Mucosa of descending colon (tissue), 3 donors: ENCODE measurements at regions not wholly inside any gene's neighbourhood (a gene's known extent, or its start where the extent isn't known, plus 50 kb on each side); places are given as distances from the start of the nearest gene placed in this dataset.
"Not testable (repeated sequence)": the region's sequence is repeated elsewhere in the genome, so short reads cannot be mapped to it uniquely, and the experiment has no call there.

Experiments used
- ATAC-seq: fragments of 200-7000 bp; cut with Tn5 transposase; one replicate; pipeline ENCODE4 v1.9.1; 2020; ENCODE audit warnings: mild to moderate bottlenecking, moderate library complexity
- DNase-seq, 3 donors: peaks; one replicate each; pipeline ENCODE4 v3.0.0-alpha.2; 2020
- H3K36me3 ChIP-seq: fragments of 200-600 bp; one replicate; pipeline ENCODE4 v1.8.0; 2021; ENCODE audit warnings: low read depth, mild to moderate bottlenecking
- H3K4me1 ChIP-seq: fragments of 200-600 bp; one replicate; pipeline ENCODE4 v1.8.0; 2021; ENCODE audit warnings: low read depth, mild to moderate bottlenecking
- H3K4me3 ChIP-seq: fragments of 200-600 bp; one replicate; pipeline ENCODE4 v1.8.0; 2021; ENCODE audit warnings: mild to moderate bottlenecking
- H3K9me3 ChIP-seq: fragments of 200-600 bp; one replicate; pipeline ENCODE4 v1.8.0; 2021; ENCODE audit warnings: mild to moderate bottlenecking
- CTCF ChIP-seq: fragments of 200-600 bp; IDR thresholded peaks from one replicate; pipeline ENCODE4 v1.8.0; 2022; ENCODE audit warnings: antibody characterized with exemption, mild to moderate bottlenecking
- intact Hi-C, 2 donors: fragments of 100-400 bp; cut with DNase I in 1 of 2; cut with micrococcal nuclease in 1 of 2; formaldehyde crosslinking; loops; one replicate each; pipeline versions ENCODE4 v1.11.0 to v1.11.1; 2022; cut with DNase I, micrococcal nuclease
- donor health status: DM: no; HTN: no; CAD: no; lungs with moderate emphysema.
- donor health status: DM: no; HTN: no; CAD: no.
- donor health status: DM: no; HTN: yes; CAD: no.

- H3K36me3 ChIP-seq = no peaks in the 10 kb centered on the region
- no peaks in the 10 kb centered on the region for H3K4me1 ChIP-seq
- no peak for ATAC-seq
- no peak for DNase-seq
- H3K9me3 ChIP-seq = no peaks in the 10 kb centered on the region
- intact Hi-C loops = no loop called here
- H3K4me3 ChIP-seq = no peak overlapping the region
- TF ChIP-seq CTCF = no peak
These were observed 638.0 kb upstream of the RBFOX1 start for GRCh38 chr16:6694636-6695035.

GRCh38 chr16:6693418-6693817 lies 639.2 kb upstream of the RBFOX1 start:
- H3K9me3 ChIP-seq, ATAC-seq, DNase-seq, H3K4me3 ChIP-seq, H3K36me3 ChIP-seq, intact Hi-C loops, H3K4me1 ChIP-seq: not testable (repeated sequence)

- Histone ChIP-seq H3K36me3 (no peaks in the 10 kb centered on the region), H3K4me1 (no peaks in the 10 kb centered on the region), H3K4me3 (no peak overlapping the region), H3K9me3 (no peaks in the 10 kb centered on the region)
- intact Hi-C loops = no loop called here
- TF ChIP-seq CTCF = no peak
- DNase-seq (no peak), ATAC-seq (no peak)
These were observed 639.8 kb upstream of the RBFOX1 start for GRCh38 chr16:6692874-6693273.

GRCh38 chr16:6690741-6691140 lies 641.9 kb upstream of the RBFOX1 start:
- DNase-seq (no peak), ATAC-seq (no peak)
- intact Hi-C loops = no loop called here
- no peaks in the 10 kb centered on the region for H3K36me3 ChIP-seq
- TF ChIP-seq CTCF = no peak
- H3K9me3 ChIP-seq = no peaks in the 10 kb centered on the region
- no peak overlapping the region for H3K4me3 ChIP-seq
- no peaks in the 10 kb centered on the region for H3K4me1 ChIP-seq

- intact Hi-C loops = no loop called here
- no peak for ATAC-seq
These were observed 643.0 kb upstream of the RBFOX1 start for GRCh38 chr16:6689643-6690042.

GRCh38 chr16:6687593-6687992 lies 645.1 kb upstream of the RBFOX1 start:
- intact Hi-C loops = no loop called here
- Histone ChIP-seq H3K36me3 (no peaks in the 10 kb centered on the region), H3K9me3 (no peaks in the 10 kb centered on the region), H3K4me3 (no peak overlapping the region), H3K4me1 (no peaks in the 10 kb centered on the region)
- ATAC-seq (no peak), DNase-seq (no peak)
- TF ChIP-seq CTCF = no peak

More at GRCh38 chr16:6689643-6690042, 643.0 kb upstream of the RBFOX1 start:
- Histone ChIP-seq H3K4me3 (no peak overlapping the region), H3K36me3 (no peaks in the 10 kb centered on the region), H3K4me1 (no peaks in the 10 kb centered on the region), H3K9me3 (no peaks in the 10 kb centered on the region)
- no peak for DNase-seq
- TF ChIP-seq CTCF = no peak
